Activated CD8-positive, alpha-beta T cell treated with anti-CD3 and anti-CD28 coated beads for 36 hours (primary cell): ENCODE measurements at regions not wholly inside any gene's neighbourhood (a gene's known extent, or its start where the extent isn't known, plus 50 kb on each side); places are given as distances from the start of the nearest gene placed in this dataset.
"Not testable (repeated sequence)": the region's sequence is repeated elsewhere in the genome, so short reads cannot be mapped to it uniquely, and the experiment has no call there.

Source experiments
- ATAC-seq: fragments of 200-7000 bp; cut with Tn5 transposase; one replicate; pipeline ENCODE4 v1.10.0; 2021; ENCODE audit warnings: mild to moderate bottlenecking, moderate library complexity
- CTCF ChIA-PET: fragments of 350-600 bp; sonication (Branson Sonifier 250); formaldehyde crosslinking; loops from one replicate; lab custom pipeline; 2021; ENCODE audit warnings: antibody characterized with exemption; lab: Charles Lee
- POLR2A ChIA-PET: fragments of 350-600 bp; sonication (Branson Sonifier 250); formaldehyde crosslinking; loops from one replicate; lab custom pipeline; 2021; ENCODE audit warnings: antibody characterized with exemption; lab: Charles Lee
- DNase-seq: peaks from one replicate; pipeline ENCODE4 v3.0.0-alpha.2; 2020
- H3K27ac Mint-ChIP-seq: one replicate; pipeline ENCODE4 v1.8.0; 2021; ENCODE audit warnings: mild to moderate bottlenecking, mixed read lengths
- H3K27me3 Mint-ChIP-seq: one replicate; pipeline ENCODE4 v1.8.0; 2021; ENCODE audit warnings: mixed read lengths
- H3K36me3 Mint-ChIP-seq: one replicate; pipeline ENCODE4 v1.8.0; 2021; ENCODE audit warnings: low read depth, mixed read lengths
- H3K4me1 Mint-ChIP-seq: one replicate; pipeline ENCODE4 v1.8.0; 2021; ENCODE audit warnings: low read depth, mixed read lengths
- H3K4me3 Mint-ChIP-seq: one replicate; pipeline ENCODE4 v1.8.0; 2021; ENCODE audit warnings: mild to moderate bottlenecking, moderate library complexity, mixed read lengths
- H3K9me3 Mint-ChIP-seq: one replicate; pipeline ENCODE4 v1.8.0; 2021; ENCODE audit warnings: mixed read lengths
- intact Hi-C: fragments of 100-400 bp; cut with micrococcal nuclease; formaldehyde crosslinking; loops from one replicate; pipeline ENCODE4 v1.10.0; 2022
- TF ChIP-seq, protein P1 (sequence below): fragments of 200-600 bp; IDR thresholded peaks from one replicate; pipeline ENCODE4 v1.8.0; 2022; ENCODE audit warnings: antibody characterized with exemption, mild to moderate bottlenecking

DNA sequence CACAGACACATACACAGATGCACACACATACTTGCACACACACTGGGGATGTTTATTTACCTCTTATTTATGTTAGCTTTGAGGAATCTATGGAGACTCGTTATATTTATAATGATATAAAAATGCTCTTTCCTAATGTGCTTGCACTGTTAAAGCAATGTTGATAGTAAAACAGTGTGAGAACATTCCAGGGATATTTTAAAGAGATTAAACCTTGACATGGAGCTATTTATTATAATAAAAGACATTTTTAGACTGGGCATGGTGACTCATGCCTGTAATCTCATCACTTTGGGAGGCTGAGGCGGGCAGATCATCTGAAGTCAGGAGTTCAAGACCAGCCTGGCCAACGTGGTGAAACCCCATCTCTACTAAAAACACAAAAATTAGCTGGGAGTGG is 557.3 kb upstream of the ZNF804A start:
- H3K27ac Mint-ChIP-seq: no peak overlapping the region
- ChIA-PET POLR2A (no interaction called here), CTCF (no interaction called here)
- no peaks in the 10 kb centered on the region for H3K4me1 Mint-ChIP-seq
- H3K9me3 Mint-ChIP-seq: peaks cover 3% of the 10 kb centered on the region
- no peaks in the 10 kb centered on the region for H3K27me3 Mint-ChIP-seq
- H3K36me3 Mint-ChIP-seq: no peaks in the 10 kb centered on the region
- no peak for ATAC-seq
- intact Hi-C loops: no loop called here
- TF ChIP-seq, protein P1, sequence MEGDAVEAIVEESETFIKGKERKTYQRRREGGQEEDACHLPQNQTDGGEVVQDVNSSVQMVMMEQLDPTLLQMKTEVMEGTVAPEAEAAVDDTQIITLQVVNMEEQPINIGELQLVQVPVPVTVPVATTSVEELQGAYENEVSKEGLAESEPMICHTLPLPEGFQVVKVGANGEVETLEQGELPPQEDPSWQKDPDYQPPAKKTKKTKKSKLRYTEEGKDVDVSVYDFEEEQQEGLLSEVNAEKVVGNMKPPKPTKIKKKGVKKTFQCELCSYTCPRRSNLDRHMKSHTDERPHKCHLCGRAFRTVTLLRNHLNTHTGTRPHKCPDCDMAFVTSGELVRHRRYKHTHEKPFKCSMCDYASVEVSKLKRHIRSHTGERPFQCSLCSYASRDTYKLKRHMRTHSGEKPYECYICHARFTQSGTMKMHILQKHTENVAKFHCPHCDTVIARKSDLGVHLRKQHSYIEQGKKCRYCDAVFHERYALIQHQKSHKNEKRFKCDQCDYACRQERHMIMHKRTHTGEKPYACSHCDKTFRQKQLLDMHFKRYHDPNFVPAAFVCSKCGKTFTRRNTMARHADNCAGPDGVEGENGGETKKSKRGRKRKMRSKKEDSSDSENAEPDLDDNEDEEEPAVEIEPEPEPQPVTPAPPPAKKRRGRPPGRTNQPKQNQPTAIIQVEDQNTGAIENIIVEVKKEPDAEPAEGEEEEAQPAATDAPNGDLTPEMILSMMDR: no peak
- no peak for DNase-seq
- H3K4me3 Mint-ChIP-seq: no peak overlapping the region

DNA sequence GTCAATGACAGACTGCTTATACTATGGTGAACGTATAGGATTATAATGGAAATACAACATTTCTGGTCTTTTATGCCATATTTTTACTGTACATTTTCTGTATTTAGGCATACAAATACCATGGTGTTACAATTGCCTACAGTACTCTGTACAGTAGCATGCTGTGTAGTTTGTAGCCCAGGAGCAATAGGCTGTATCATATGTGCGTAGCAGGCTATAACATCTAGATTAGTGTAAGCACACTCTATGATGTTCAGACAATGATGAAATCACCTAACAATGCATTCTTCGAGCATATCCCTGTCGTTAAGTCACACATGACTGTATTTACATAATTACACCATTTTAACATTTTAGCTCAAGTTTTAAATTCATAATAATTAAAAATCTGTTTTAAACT is 556.6 kb upstream of the ZNF804A start:
- Mint-ChIP-seq H3K27ac (no peak overlapping the region), H3K4me3 (no peak overlapping the region), H3K9me3 (peaks cover 3% of the 10 kb centered on the region), H3K4me1 (no peaks in the 10 kb centered on the region), H3K36me3 (no peaks in the 10 kb centered on the region), H3K27me3 (no peaks in the 10 kb centered on the region)
- TF ChIP-seq, protein P1: no peak
- no peak for ATAC-seq
- POLR2A ChIA-PET: no interaction called here
- CTCF ChIA-PET: no interaction called here
- intact Hi-C loops: no loop called here
- no peak for DNase-seq

DNA sequence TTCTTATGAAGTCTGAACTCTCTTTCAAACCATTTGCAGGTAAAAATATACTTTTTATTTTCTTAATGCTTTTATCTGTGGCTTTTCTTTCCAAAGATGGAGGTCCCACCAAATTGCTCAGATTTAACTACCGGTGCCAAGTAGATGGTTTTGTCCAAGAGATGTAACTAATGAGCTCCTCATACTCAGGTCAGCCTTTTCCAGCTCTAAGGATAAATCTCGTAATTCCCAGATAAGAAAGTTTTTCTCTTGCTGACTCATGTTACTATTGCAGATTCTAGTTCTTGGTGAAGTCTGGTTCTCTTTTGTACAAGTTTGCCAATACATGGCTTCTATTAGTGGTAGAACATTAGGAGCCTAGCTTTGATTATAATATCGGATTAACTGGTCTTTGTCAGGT is 550.8 kb upstream of the ZNF804A start:
- CTCF ChIA-PET: no interaction called here

DNA sequence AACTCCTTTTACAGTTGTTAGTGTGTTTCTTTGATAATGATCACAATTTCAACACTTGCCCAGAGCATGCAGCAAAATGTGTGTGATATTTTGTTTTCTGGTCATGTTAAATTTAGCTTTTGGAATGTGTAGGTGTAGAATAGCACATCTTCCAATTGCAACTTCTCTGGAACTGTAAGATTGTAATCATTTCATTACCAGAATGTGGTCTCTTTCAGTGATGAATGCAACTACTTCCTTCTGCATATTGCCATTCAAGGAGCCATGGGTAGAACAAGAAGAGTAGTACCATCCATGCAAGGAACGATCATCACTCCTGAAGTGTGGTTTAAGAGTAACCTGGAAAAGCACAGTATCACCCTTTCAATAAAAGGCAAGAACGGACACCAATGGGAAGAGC is 548.8 kb upstream of the ZNF804A start:
- ChIA-PET POLR2A (interaction anchor here (0.6 kb wide), 1 partner anchor 1870 kb away, joined by 3 read pairs; no protein-coding TSS in a partner anchor), CTCF (no interaction called here)
- no peak for DNase-seq
- ATAC-seq: no peak
- no peaks in the 10 kb centered on the region for H3K4me1 Mint-ChIP-seq
- intact Hi-C loops: no loop called here
- no peaks in the 10 kb centered on the region for H3K27me3 Mint-ChIP-seq
- H3K9me3 Mint-ChIP-seq: peaks cover 3% of the 10 kb centered on the region
- no peak overlapping the region for H3K4me3 Mint-ChIP-seq
- TF ChIP-seq, protein P1: no peak
- no peak overlapping the region for H3K27ac Mint-ChIP-seq
- no peaks in the 10 kb centered on the region for H3K36me3 Mint-ChIP-seq

More for the DNA sequence above, 550.8 kb upstream of the ZNF804A start:
- POLR2A ChIA-PET: no interaction called here
- Mint-ChIP-seq H3K36me3 (no peaks in the 10 kb centered on the region), H3K27me3 (no peaks in the 10 kb centered on the region), H3K9me3 (peaks cover 3% of the 10 kb centered on the region), H3K4me3 (no peak overlapping the region), H3K4me1 (no peaks in the 10 kb centered on the region), H3K27ac (no peak overlapping the region)
- TF ChIP-seq, protein P1: no peak
- intact Hi-C loops: no loop called here
- DNase-seq: no peak
- no peak for ATAC-seq

DNA sequence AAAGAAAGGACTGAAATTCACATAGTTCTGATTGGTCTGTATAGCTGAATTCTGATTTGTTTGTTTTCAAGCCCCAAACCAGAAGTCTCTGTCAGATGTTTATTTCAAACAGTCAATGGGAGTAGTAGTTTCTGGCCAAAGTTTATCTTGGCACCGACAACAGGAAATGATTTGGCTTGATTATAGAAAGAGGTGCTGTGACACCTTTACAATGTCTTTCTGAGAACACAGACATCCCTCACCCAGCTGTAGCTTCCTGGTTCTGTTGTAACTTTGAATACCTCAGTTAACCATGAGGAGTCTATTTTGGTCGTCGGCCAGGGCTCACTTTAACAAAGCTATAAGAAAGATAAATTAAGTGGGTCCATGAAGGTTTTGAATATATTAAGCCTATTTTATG is 545.0 kb upstream of the ZNF804A start:
- Mint-ChIP-seq H3K9me3 (no peaks in the 10 kb centered on the region), H3K36me3 (no peaks in the 10 kb centered on the region), H3K27me3 (no peaks in the 10 kb centered on the region), H3K4me1 (no peaks in the 10 kb centered on the region), H3K27ac (no peak overlapping the region), H3K4me3 (no peak overlapping the region)
- ChIA-PET POLR2A (no interaction called here), CTCF (no interaction called here)
- intact Hi-C loops: no loop called here
- DNase-seq: no peak
- no peak for ATAC-seq
- TF ChIP-seq, protein P1: no peak

DNA sequence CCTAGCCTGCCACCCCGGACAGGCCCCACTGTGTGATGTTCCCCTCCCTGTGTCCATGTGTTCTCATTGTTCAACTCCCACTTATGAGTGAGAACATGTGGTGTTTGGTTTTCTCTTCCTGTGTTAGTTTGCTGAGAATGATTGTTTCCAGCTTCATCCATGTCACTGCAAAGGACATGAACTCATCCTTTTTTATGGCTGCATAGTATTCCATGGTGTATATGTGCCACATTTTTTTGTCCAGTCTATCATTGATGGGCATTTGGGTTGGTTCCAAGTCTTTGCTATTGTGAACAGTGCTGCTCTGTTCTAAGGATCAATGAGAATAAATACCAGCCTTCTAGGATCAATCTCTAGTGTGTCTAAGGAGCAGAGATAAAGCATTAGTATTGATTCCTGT is 543.9 kb upstream of the ZNF804A start:
- H3K27ac Mint-ChIP-seq, POLR2A ChIA-PET, H3K9me3 Mint-ChIP-seq: not testable (repeated sequence)

More for the DNA sequence above, 543.9 kb upstream of the ZNF804A start:
- DNase-seq, ATAC-seq, CTCF ChIA-PET, H3K36me3 Mint-ChIP-seq, H3K27me3 Mint-ChIP-seq, H3K4me1 Mint-ChIP-seq, H3K4me3 Mint-ChIP-seq, intact Hi-C loops: not testable (repeated sequence)
